Body of pancreas (tissue), 4 donors: ENCODE measurements at regions not wholly inside any gene's neighbourhood (a gene's known extent, or its start where the extent isn't known, plus 50 kb on each side); places are given as distances from the start of the nearest gene placed in this dataset.
A peak's percentile ranks its signal among the peaks of the same experiment; 100 is the strongest.

Experiments used
- ATAC-seq: fragments of 150-250 bp; one replicate; pipeline ENCODE4 v1.9.1; 2016
- DNase-seq, 4 donors: peaks; one replicate each; pipeline ENCODE4 v3.0.0-alpha.2; 2019
- H3K27ac ChIP-seq, 4 donors: fragments of 200-600 bp; sonication (generic); 1 replicate in 3 of 4; 2 replicates in 1 of 4; pipeline versions ENCODE4 v1.5.1 to v1.6.1; 2016 to 2019; ENCODE audit warnings: mild to moderate bottlenecking in 1 of 4, mixed read lengths in 1 of 4, moderate library complexity in 1 of 4
- H3K27me3 ChIP-seq, 2 donors: fragments of 200-600 bp; sonication (generic); one replicate each; pipeline ENCODE4 v1.6.0; 2016; ENCODE audit warnings: mild to moderate bottlenecking in 1 of 2
- H3K36me3 ChIP-seq, 2 donors: fragments of 200-600 bp; sonication (generic); replicated peaks in 1 of 2; 2 replicates each; pipeline ENCODE4 v1.5.1; 2016; ENCODE audit warnings: low read depth in 2 of 2; ENCODE audit not compliant: insufficient read depth in 1 of 2
- H3K4me1 ChIP-seq: fragments of 200-600 bp; sonication (generic); one replicate; pipeline ENCODE4 v1.6.0; 2016
- H3K4me3 ChIP-seq, 2 donors: fragments of 200-600 bp; sonication (generic); 1 replicate in 1 of 2; 2 replicates in 1 of 2; pipeline ENCODE4 v1.5.1; 2016 to 2019
- H3K9me3 ChIP-seq, 3 donors: fragments of 200-600 bp; sonication (generic); 1 replicate in 2 of 3; 2 replicates in 1 of 3; pipeline ENCODE4 v1.5.1; 2016
- POLR2A ChIP-seq, 3 donors: fragments of 450-650 bp; IDR thresholded peaks; one replicate each; pipeline ENCODE4 v1.6.1; 2016; ENCODE audit warnings: antibody characterized with exemption in 3 of 3, mild to moderate bottlenecking in 2 of 3
- WGBS, 2 donors: methylation state at CpG; one replicate each; pipeline ENCODE4 v1.1.5; 2017; 5-methylcytosine and 5-hydroxymethylcytosine counted together
- intact Hi-C: fragments of 100-400 bp; cut with DNase I; formaldehyde crosslinking; loops from one replicate; pipeline ENCODE4 v1.15.1; 2023
- TF ChIP-seq, protein P1 (sequence below), 7 experiments: fragments of 450-650 bp in 4 of 7; fragments of 200-600 bp in 3 of 7; sonication (generic) in 3 of 7; IDR thresholded peaks; one replicate each; pipeline ENCODE4 v1.5.1; 2016 to 2019; ENCODE audit warnings: antibody characterized with exemption in 7 of 7

DNA sequence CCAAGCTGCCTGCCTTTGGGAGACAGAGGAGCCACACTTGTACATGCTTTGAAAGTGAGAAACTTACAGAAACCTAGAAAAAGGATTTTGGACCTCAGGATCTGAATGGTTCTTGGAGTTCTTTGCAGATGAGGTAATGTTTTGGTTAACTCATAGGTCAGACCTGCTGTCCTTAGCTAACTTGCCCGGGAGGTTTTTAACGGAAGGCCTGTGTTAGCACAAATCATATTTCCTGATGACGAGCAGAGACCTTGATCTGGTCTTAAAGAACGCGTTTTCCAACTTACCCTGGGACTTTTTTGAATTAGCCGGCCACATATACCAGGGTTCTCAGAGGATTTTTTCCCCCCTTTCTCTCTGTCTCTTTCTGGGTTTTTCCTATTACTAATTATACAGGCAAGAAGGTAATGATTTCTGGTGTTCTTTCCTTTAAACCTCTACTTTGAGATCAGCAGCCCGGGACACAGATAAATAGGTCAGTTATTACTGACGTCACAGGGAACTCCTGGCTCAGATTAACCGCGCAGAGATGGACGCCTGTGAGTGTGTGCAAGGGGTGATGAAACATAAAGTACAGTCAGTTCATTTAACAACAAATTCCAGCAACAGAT, 101.7 kb upstream of the KLF6 start:
- peak; percentile 91 for ATAC-seq
- Histone ChIP-seq H3K27ac (peak overlapping the region; percentile 83 to 94 (median 88)), H3K4me3 (no peak overlapping the region), H3K4me1 (peaks cover 36% of the 10 kb centered on the region), H3K9me3 (no peaks in the 10 kb centered on the region), H3K27me3 (no peaks in the 10 kb centered on the region), H3K36me3 (no peaks in the 10 kb centered on the region)
- TF ChIP-seq, protein P1, sequence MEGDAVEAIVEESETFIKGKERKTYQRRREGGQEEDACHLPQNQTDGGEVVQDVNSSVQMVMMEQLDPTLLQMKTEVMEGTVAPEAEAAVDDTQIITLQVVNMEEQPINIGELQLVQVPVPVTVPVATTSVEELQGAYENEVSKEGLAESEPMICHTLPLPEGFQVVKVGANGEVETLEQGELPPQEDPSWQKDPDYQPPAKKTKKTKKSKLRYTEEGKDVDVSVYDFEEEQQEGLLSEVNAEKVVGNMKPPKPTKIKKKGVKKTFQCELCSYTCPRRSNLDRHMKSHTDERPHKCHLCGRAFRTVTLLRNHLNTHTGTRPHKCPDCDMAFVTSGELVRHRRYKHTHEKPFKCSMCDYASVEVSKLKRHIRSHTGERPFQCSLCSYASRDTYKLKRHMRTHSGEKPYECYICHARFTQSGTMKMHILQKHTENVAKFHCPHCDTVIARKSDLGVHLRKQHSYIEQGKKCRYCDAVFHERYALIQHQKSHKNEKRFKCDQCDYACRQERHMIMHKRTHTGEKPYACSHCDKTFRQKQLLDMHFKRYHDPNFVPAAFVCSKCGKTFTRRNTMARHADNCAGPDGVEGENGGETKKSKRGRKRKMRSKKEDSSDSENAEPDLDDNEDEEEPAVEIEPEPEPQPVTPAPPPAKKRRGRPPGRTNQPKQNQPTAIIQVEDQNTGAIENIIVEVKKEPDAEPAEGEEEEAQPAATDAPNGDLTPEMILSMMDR (IDR thresholded peaks at IDR 0.05), result no peak
- peak in 2 of 3 donors; percentile 35 to 52 for TF ChIP-seq POLR2A (IDR thresholded peaks at IDR 0.05)
- intact Hi-C loops, result no loop called here
- DNase-seq, result peak; percentile 64 to 87 (median 72)
- 10 to 18% methylated on average over 11 of the region's 11 CpGs for WGBS, 2 donors

DNA sequence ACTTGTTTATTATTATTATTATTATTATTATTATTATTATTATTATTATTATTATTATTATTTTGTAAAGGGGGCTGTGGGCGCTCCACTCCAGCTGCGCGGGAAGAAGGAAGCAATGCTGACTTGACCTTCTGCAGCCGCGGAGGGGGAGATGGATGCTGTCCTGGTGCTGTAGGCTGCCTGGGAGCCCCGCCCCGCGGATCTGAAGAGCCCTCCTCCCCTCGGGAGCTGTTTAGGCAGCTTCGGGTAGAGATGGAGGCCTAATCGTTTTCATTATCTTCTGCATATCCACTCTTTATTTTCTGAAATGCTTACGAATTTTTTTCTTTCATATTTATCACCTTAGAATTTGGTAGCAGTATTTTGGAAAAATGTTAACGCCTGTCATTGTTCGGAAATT, 101.2 kb upstream of the KLF6 start:
- intact Hi-C loops, result no loop called here
- WGBS, 2 donors, result 46 to 48% methylated on average over 14 of the region's 14 CpGs
- Histone ChIP-seq H3K36me3 (no peaks in the 10 kb centered on the region), H3K27ac (peak overlapping the region; percentile 83 to 94 (median 88)), H3K4me1 (peaks cover 36% of the 10 kb centered on the region), H3K27me3 (no peaks in the 10 kb centered on the region), H3K4me3 (no peak overlapping the region), H3K9me3 (no peaks in the 10 kb centered on the region)
- TF ChIP-seq, protein P1 (IDR thresholded peaks at IDR 0.05), result no peak
- TF ChIP-seq POLR2A (IDR thresholded peaks at IDR 0.05), result no peak
- ATAC-seq (peak; percentile 23), DNase-seq (peak; percentile 36 to 61 (median 46))

DNA sequence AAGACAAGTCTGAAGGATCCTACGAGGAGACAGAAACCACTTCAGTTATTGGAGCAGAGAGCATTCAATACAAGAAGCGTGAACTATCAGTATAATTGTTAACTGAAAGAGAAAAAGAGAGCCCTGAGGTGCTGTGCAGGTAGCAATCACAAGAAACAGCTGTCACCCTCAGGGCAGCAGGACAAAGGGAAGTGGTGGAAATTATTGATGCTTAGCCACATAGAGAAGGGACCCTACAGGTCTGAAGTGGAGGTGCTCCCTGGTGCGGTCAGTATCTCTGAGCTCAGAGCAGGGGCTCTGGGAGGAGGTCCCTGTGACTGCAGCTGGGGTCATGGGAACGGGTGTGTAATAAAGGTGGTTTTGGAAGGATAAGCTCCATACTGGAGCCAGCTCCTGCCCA, 97.8 kb upstream of the KLF6 start:
- no peak for DNase-seq
- no peak for ATAC-seq
- H3K4me1 ChIP-seq, result peaks cover 38% of the 10 kb centered on the region
- intact Hi-C loops, result no loop called here
- H3K27ac ChIP-seq, result no peak overlapping the region
- WGBS, 2 donors, result 87 to 89% methylated on average over 4 of the region's 4 CpGs
- H3K27me3 ChIP-seq, result no peaks in the 10 kb centered on the region
- H3K4me3 ChIP-seq, result no peak overlapping the region
- no peaks in the 10 kb centered on the region for H3K36me3 ChIP-seq
- no peak for TF ChIP-seq POLR2A (IDR thresholded peaks at IDR 0.05)
- TF ChIP-seq, protein P1 (IDR thresholded peaks at IDR 0.05), result no peak
- H3K9me3 ChIP-seq, result no peaks in the 10 kb centered on the region

DNA sequence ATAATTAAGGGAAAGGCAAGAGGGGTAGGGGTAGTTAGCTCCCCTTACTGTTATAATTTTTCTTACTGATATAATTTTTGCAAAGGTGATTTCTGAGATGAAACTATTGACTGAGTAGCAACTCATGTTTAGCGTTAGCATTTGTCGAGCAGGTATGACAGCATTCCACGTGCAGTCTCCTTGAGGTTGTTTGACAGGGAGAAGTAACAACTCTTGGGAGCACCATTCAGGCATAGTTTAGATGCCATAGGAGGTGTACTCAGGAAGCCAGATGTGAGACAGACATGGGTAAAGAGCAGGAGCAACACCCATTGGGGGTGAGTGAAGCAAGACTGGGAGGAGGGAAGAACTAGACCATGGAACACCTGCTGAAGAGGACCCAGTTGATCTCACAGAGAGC, 96.6 kb upstream of the KLF6 start:
- H3K27ac ChIP-seq, result no peak overlapping the region
- H3K4me3 ChIP-seq, result no peak overlapping the region
- peaks cover 27% of the 10 kb centered on the region for H3K4me1 ChIP-seq
- intact Hi-C loops, result no loop called here
- H3K36me3 ChIP-seq, result no peaks in the 10 kb centered on the region
- 31 to 35% methylated on average over 3 of the region's 3 CpGs for WGBS, 2 donors
- H3K9me3 ChIP-seq, result no peaks in the 10 kb centered on the region
- TF ChIP-seq POLR2A (IDR thresholded peaks at IDR 0.05), result no peak
- TF ChIP-seq, protein P1 (IDR thresholded peaks at IDR 0.05), result no peak
- DNase-seq, result no peak
- ATAC-seq, result no peak
- no peaks in the 10 kb centered on the region for H3K27me3 ChIP-seq

DNA sequence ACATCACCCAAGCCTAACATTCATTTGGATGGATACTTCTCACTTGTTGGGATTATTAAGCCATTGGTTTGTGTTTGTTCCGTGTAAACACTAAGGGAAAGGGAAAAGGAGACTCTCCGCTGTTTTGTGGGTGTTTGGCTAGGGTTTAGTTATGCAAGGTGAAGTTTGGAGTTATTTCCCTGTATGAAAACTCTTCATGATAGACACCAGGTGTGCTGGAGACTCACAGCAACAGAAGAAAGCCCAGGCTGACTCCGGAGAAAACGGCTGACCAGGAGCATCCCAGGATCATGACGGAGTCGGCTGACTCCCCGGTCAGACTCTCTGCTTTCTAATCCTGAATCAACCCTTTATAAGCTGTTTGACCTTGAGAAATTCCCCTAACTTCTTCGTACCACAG, 94.1 kb upstream of the KLF6 start:
- TF ChIP-seq, protein P1 (IDR thresholded peaks at IDR 0.05), result no peak
- no peak for TF ChIP-seq POLR2A (IDR thresholded peaks at IDR 0.05)
- 40 to 46% methylated on average over 8 of the region's 8 CpGs for WGBS, 2 donors
- Histone ChIP-seq H3K9me3 (no peaks in the 10 kb centered on the region), H3K36me3 (no peaks in the 10 kb centered on the region), H3K27me3 (no peaks in the 10 kb centered on the region), H3K27ac (peak overlapping the region in 1 of 4 donors; percentile 14), H3K4me1 (peaks cover 14% of the 10 kb centered on the region), H3K4me3 (no peak overlapping the region)
- DNase-seq (peak in 1 of 4 donors; percentile 1), ATAC-seq (peak; percentile 49)
- intact Hi-C loops, result no loop called here
